Smooth muscle cell (in vitro differentiated cells): ENCODE measurements at regions not wholly inside any gene's neighbourhood (a gene's known extent, or its start where the extent isn't known, plus 50 kb on each side); places are given as distances from the start of the nearest gene placed in this dataset.

Experiments
- DNase-seq: peaks from one replicate; lab custom pipeline; 2025; ENCODE audit not compliant: unreplicated experiment; lab: John Stamatoyannopoulos, UW
- H2AFZ ChIP-seq: fragments of 200-600 bp; sonication (generic); 2 replicates; pipeline ENCODE4 v1.6.0; 2016; ENCODE audit warnings: antibody characterized with exemption, low read depth, mild to moderate bottlenecking
- H3F3A ChIP-seq: fragments of 200-600 bp; sonication (generic); 2 replicates; pipeline ENCODE4 v1.6.0; 2017; ENCODE audit warnings: antibody characterized with exemption, low read depth
- H3K27ac ChIP-seq: fragments of 200-600 bp; sonication (generic); 2 replicates; pipeline ENCODE4 v1.5.1; 2016; ENCODE audit warnings: low read depth, mild to moderate bottlenecking
- H3K27me3 ChIP-seq: fragments of 200-600 bp; sonication (generic); 2 replicates; pipeline ENCODE4 v1.6.1; 2016; ENCODE audit warnings: low read depth, mild to moderate bottlenecking
- H3K36me3 ChIP-seq: fragments of 200-600 bp; sonication (generic); 2 replicates; pipeline ENCODE4 v1.5.1; 2016; ENCODE audit warnings: low read depth
- H3K4me1 ChIP-seq: fragments of 200-600 bp; sonication (generic); 2 replicates; pipeline ENCODE4 v1.5.1; 2016; ENCODE audit warnings: low read depth
- H3K4me2 ChIP-seq: fragments of 200-600 bp; sonication (generic); 2 replicates; pipeline ENCODE4 v1.6.0; 2016; ENCODE audit warnings: mild to moderate bottlenecking
- H3K4me3 ChIP-seq: fragments of 200-600 bp; sonication (generic); 2 replicates; pipeline ENCODE4 v1.5.1; 2016; ENCODE audit warnings: mild to moderate bottlenecking
- H3K79me2 ChIP-seq: fragments of 200-600 bp; sonication (generic); 2 replicates; pipeline ENCODE4 v1.6.0; 2016; ENCODE audit warnings: low read depth, mild to moderate bottlenecking
- H3K9ac ChIP-seq: fragments of 200-600 bp; sonication (generic); 2 replicates; pipeline ENCODE4 v1.6.0; 2016; ENCODE audit warnings: low read depth
- H3K9me3 ChIP-seq: fragments of 200-600 bp; sonication (generic); replicated peaks from 2 replicates; pipeline ENCODE4 v1.5.1; 2016; ENCODE audit warnings: low read depth
- H4K20me1 ChIP-seq: fragments of 200-600 bp; sonication (generic); 2 replicates; pipeline ENCODE4 v1.6.0; 2016; ENCODE audit warnings: low read depth
- CTCF ChIP-seq: fragments of 200-600 bp; sonication (generic); IDR thresholded peaks from 2 replicates; pipeline ENCODE4 v1.5.1; 2017; ENCODE audit warnings: borderline replicate concordance, mild to moderate bottlenecking, antibody characterized with exemption; ENCODE audit not compliant: insufficient read depth, poor library complexity, severe bottlenecking
- WGBS: methylation state at CpG from one replicate; pipeline ENCODE4 v1.1.7; 2016; ENCODE audit warnings: low lambda C conversion rate; 5-methylcytosine and 5-hydroxymethylcytosine counted together

- no peak overlapping the region for H3K9ac ChIP-seq
- no peak overlapping the region for H3K27ac ChIP-seq
- 80% methylated on average over 5 of the region's 5 CpGs for WGBS
- no peaks in the 10 kb centered on the region for H4K20me1 ChIP-seq
- H3K4me3 ChIP-seq = no peak overlapping the region
- no peak overlapping the region for H3K4me2 ChIP-seq
- H3K9me3 ChIP-seq = no peaks in the 10 kb centered on the region
- no peak for TF ChIP-seq CTCF
- H2AFZ ChIP-seq = no peak overlapping the region
- H3K79me2 ChIP-seq = no peaks in the 10 kb centered on the region
- no peak for DNase-seq
- no peaks in the 10 kb centered on the region for H3K4me1 ChIP-seq
- no peaks in the 10 kb centered on the region for H3F3A ChIP-seq
- no peaks in the 10 kb centered on the region for H3K27me3 ChIP-seq
- no peaks in the 10 kb centered on the region for H3K36me3 ChIP-seq
Measured at GRCh38 chr20:12936020-12936419, 72.8 kb upstream of the SPTLC3 start.

- Histone ChIP-seq H3K4me3 (no peak overlapping the region), H3K27me3 (no peaks in the 10 kb centered on the region), H3K36me3 (no peaks in the 10 kb centered on the region), H4K20me1 (no peaks in the 10 kb centered on the region), H3K4me2 (no peak overlapping the region), H3K9ac (no peak overlapping the region), H3K4me1 (no peaks in the 10 kb centered on the region), H3K9me3 (no peaks in the 10 kb centered on the region), H2AFZ (no peak overlapping the region), H3K79me2 (no peaks in the 10 kb centered on the region), H3K27ac (no peak overlapping the region), H3F3A (no peaks in the 10 kb centered on the region)
- 82% methylated on average over 6 of the region's 6 CpGs for WGBS
- no peak for TF ChIP-seq CTCF
- DNase-seq = no peak
Measured at GRCh38 chr20:12936524-12936923, 72.2 kb upstream of the SPTLC3 start.

GRCh38 chr20:12941025-12941424 is 67.7 kb upstream of the SPTLC3 start:
- WGBS = 93% methylated on average over 1 of the region's 1 CpG
- H3K4me2 ChIP-seq = no peak overlapping the region
- H3K27ac ChIP-seq = no peak overlapping the region
- no peaks in the 10 kb centered on the region for H3K79me2 ChIP-seq
- H2AFZ ChIP-seq = no peak overlapping the region
- H3K9me3 ChIP-seq = no peaks in the 10 kb centered on the region
- no peak for DNase-seq
- no peaks in the 10 kb centered on the region for H3F3A ChIP-seq
- H4K20me1 ChIP-seq = no peaks in the 10 kb centered on the region
- no peak overlapping the region for H3K4me3 ChIP-seq
- no peaks in the 10 kb centered on the region for H3K36me3 ChIP-seq
- H3K4me1 ChIP-seq = no peaks in the 10 kb centered on the region
- TF ChIP-seq CTCF = no peak
- H3K27me3 ChIP-seq = no peaks in the 10 kb centered on the region
- H3K9ac ChIP-seq = no peak overlapping the region

- no peak for TF ChIP-seq CTCF
- no peaks in the 10 kb centered on the region for H3F3A ChIP-seq
- H3K4me3 ChIP-seq = no peak overlapping the region
- no peak overlapping the region for H3K9ac ChIP-seq
- no peak for DNase-seq
- H3K9me3 ChIP-seq = no peaks in the 10 kb centered on the region
- no peaks in the 10 kb centered on the region for H3K36me3 ChIP-seq
- no peak overlapping the region for H3K27ac ChIP-seq
- H3K4me2 ChIP-seq = no peak overlapping the region
- no peaks in the 10 kb centered on the region for H3K79me2 ChIP-seq
- H3K27me3 ChIP-seq = no peaks in the 10 kb centered on the region
- no peaks in the 10 kb centered on the region for H4K20me1 ChIP-seq
- no peaks in the 10 kb centered on the region for H3K4me1 ChIP-seq
- H2AFZ ChIP-seq = no peak overlapping the region
- WGBS = 74% methylated on average over 2 of the region's 2 CpGs
Measured at GRCh38 chr20:12942123-12942522, 66.6 kb upstream of the SPTLC3 start.
